ENCODE measurements at regions not wholly inside any gene's neighbourhood (a gene's known extent, or its start where the extent isn't known, plus 50 kb on each side); places are given as distances from the start of the nearest gene placed in this dataset.

DNA sequence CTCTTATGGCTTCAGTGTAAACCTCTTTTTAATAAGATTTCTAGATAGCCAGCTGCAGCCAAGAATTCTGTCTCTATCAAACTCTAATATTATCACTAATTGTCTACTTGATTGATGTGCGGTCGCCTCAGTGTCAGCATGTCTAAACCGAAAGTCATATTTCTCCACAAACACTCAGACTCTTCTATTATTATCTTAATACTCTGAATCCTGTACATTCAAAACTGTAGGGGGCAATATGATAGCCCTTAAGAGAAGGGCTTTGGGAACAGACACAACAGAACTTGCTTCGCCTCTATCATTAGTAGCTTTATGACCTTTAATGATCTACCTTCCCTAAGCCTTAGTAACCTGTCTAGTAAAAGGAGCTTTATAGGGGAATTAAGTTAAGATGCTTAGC lies 379.7 kb upstream of the PTCHD4 start:
- H3K79me2 ChIP-seq (ENCODE audit: low read depth): no peaks in the 10 kb centered on the region
- H3K27ac ChIP-seq: no peak overlapping the region
- BruUV-seq (replicated peaks): no TSS peak
- H3K27me3 ChIP-seq (ENCODE audit: insufficient read depth, low read depth): no peaks in the 10 kb centered on the region
- H3K4me1 ChIP-seq (replicated peaks; ENCODE audit: insufficient read depth): no peaks in the 10 kb centered on the region
- no peaks in the 10 kb centered on the region for H3K9me3 ChIP-seq (ENCODE audit: insufficient read depth, low read depth)
- H3F3A ChIP-seq (ENCODE audit: insufficient read depth, low read depth): no peaks in the 10 kb centered on the region
- no peak overlapping the region for H3K4me3 ChIP-seq
- TF ChIP-seq CTCF (conservative IDR thresholded peaks at IDR 0.05): no peak
- TF ChIP-seq EZH2 (IDR thresholded peaks at IDR 0.05; ENCODE audit: low read depth): no peak
- no peak for DNase-seq
- H3K4me2 ChIP-seq: no peak overlapping the region
- POLR2A ChIA-PET (ENCODE audit: unreplicated experiment): no interaction called here
- no peaks in the 10 kb centered on the region for H4K20me1 ChIP-seq (ENCODE audit: insufficient read depth)
- H3K36me3 ChIP-seq (ENCODE audit: low read depth): no peaks in the 10 kb centered on the region
- H3K9me2 ChIP-seq (ENCODE audit: insufficient read depth): no peaks in the 10 kb centered on the region
- no peak overlapping the region for H2AFZ ChIP-seq
- intact Hi-C loops (cut with micrococcal nuclease; ENCODE audit: unreplicated experiment): no loop called here
- CTCF ChIA-PET: no interaction called here

GRCh38 chr6:48486876-48487275 lies 375.9 kb upstream of the PTCHD4 start:
- Histone ChIP-seq H3K9me3 (ENCODE audit: insufficient read depth, low read depth) (no peaks in the 10 kb centered on the region), H3K79me2 (ENCODE audit: low read depth) (no peaks in the 10 kb centered on the region), H4K20me1 (ENCODE audit: insufficient read depth) (no peaks in the 10 kb centered on the region), H3K27me3 (ENCODE audit: insufficient read depth, low read depth) (no peaks in the 10 kb centered on the region), H3F3A (ENCODE audit: insufficient read depth, low read depth) (no peaks in the 10 kb centered on the region), H3K4me2 (no peak overlapping the region), H3K4me3 (no peak overlapping the region), H2AFZ (no peak overlapping the region), H3K36me3 (ENCODE audit: low read depth) (no peaks in the 10 kb centered on the region), H3K27ac (no peak overlapping the region), H3K4me1 (replicated peaks; ENCODE audit: insufficient read depth) (no peaks in the 10 kb centered on the region), H3K9me2 (ENCODE audit: insufficient read depth) (no peaks in the 10 kb centered on the region)
- BruUV-seq (replicated peaks): no TSS peak
- intact Hi-C loops (cut with micrococcal nuclease; ENCODE audit: unreplicated experiment): no loop called here
- DNase-seq: no peak
- POLR2A ChIA-PET (ENCODE audit: unreplicated experiment): no interaction called here
- no peak for TF ChIP-seq EZH2 (IDR thresholded peaks at IDR 0.05; ENCODE audit: low read depth)
- TF ChIP-seq CTCF (conservative IDR thresholded peaks at IDR 0.05): no peak
- CTCF ChIA-PET: no interaction called here

DNA sequence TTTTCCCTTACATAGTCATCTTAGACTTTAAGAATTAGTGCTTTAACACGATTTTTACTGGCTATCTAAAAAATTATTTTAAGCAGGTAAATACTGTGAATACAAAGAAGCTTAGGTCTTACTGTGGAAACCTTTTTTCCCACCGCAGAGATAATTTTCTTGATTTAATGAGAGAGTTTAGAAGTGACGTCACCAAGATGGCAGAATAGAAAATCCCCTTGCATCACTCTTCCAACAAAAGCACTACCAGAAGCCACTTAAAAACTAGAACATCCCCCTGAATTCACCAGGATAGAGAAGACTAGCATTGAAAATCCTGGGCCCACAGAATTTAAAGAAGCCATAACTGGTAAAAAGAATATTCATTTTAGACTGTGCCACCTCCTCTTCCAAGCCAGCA lies 375.4 kb upstream of the PTCHD4 start:
- no peaks in the 10 kb centered on the region for H3K27me3 ChIP-seq (ENCODE audit: insufficient read depth, low read depth)
- H3K27ac ChIP-seq: no peak overlapping the region
- H3K4me1 ChIP-seq (replicated peaks; ENCODE audit: insufficient read depth): no peaks in the 10 kb centered on the region
- H2AFZ ChIP-seq: no peak overlapping the region
- no TSS peak for BruUV-seq (replicated peaks)
- DNase-seq: no peak
- H3K9me3 ChIP-seq (ENCODE audit: insufficient read depth, low read depth): no peaks in the 10 kb centered on the region
- H3K9me2 ChIP-seq (ENCODE audit: insufficient read depth): no peaks in the 10 kb centered on the region
- ChIA-PET POLR2A (ENCODE audit: unreplicated experiment) (no interaction called here), CTCF (no interaction called here)
- H3K36me3 ChIP-seq (ENCODE audit: low read depth): no peaks in the 10 kb centered on the region
- no peaks in the 10 kb centered on the region for H3K79me2 ChIP-seq (ENCODE audit: low read depth)
- H3K4me3 ChIP-seq: no peak overlapping the region
- H4K20me1 ChIP-seq (ENCODE audit: insufficient read depth): no peaks in the 10 kb centered on the region
- no peak for TF ChIP-seq CTCF (conservative IDR thresholded peaks at IDR 0.05)
- TF ChIP-seq EZH2 (IDR thresholded peaks at IDR 0.05; ENCODE audit: low read depth): no peak
- intact Hi-C loops (cut with micrococcal nuclease; ENCODE audit: unreplicated experiment): no loop called here
- H3K4me2 ChIP-seq: no peak overlapping the region
- H3F3A ChIP-seq (ENCODE audit: insufficient read depth, low read depth): no peaks in the 10 kb centered on the region

All from PC-9 (cell line).